ENCODE measurements at regions not wholly inside any gene's neighbourhood (a gene's known extent, or its start where the extent isn't known, plus 50 kb on each side); places are given as distances from the start of the nearest gene placed in this dataset.

DNA sequence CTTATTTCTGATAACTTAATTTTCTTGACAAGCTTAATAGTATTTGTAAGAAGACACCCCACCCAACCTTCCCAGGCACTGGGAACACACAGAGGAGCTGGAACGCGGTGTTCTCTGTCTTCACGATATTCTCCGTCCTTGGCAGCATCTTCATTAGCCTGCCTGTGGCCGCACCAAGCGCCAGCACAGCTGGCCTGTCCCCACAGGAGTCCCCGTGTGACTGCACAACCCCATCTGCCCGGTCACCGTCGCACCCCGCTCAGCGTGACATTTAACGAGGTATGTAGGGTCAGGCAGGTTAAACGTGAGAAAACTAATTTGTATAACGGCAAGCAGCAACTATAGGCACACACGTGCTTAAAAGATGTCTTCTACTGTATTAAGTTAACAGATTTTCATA lies 293.3 kb downstream of the BRD1 start:
- ChIA-PET CTCF (no interaction called here), POLR2A (ENCODE audit: unreplicated experiment) (no interaction called here)
- ATAC-seq (no peak), DNase-seq (no peak)
- Histone ChIP-seq H3K36me3 (ENCODE audit: low read depth, low read length) (no peaks in the 10 kb centered on the region), H3K9me3 (ENCODE audit: low read length) (no peaks in the 10 kb centered on the region), H3K79me2 (ENCODE audit: low read length) (no peaks in the 10 kb centered on the region), H4K20me1 (ENCODE audit: low read length) (no peaks in the 10 kb centered on the region), H3K9me2 (replicated peaks; ENCODE audit: low read length) (no peaks in the 10 kb centered on the region), H3K4me1 (ENCODE audit: insufficient read depth, low read length) (no peaks in the 10 kb centered on the region), H3K4me3 (ENCODE audit: low read length) (no peak overlapping the region), H3K9ac (ENCODE audit: low read length) (no peak overlapping the region), H3F3A (ENCODE audit: low read length, unreplicated experiment) (no peaks in the 10 kb centered on the region), H3K27ac (ENCODE audit: low read length) (no peak overlapping the region), H3K27me3 (ENCODE audit: low read length) (peaks cover 88% of the 10 kb centered on the region), H3K4me2 (ENCODE audit: low read length) (no peak overlapping the region), H2AFZ (ENCODE audit: low read length) (no peak overlapping the region)
- BruUV-seq (replicated peaks) = no TSS peak
- no peak for TF ChIP-seq EZH2phosphoT487 (IDR thresholded peaks at IDR 0.05; ENCODE audit: borderline replicate concordance, low read length)
- TF ChIP-seq CTCF (conservative IDR thresholded peaks at IDR 0.05; ENCODE audit: low read depth, low read length) = no peak
- TF ChIP-seq EZH2 (IDR thresholded peaks at IDR 0.05; ENCODE audit: low read length, unreplicated experiment) = no peak
- intact Hi-C loops (cut with micrococcal nuclease) = no loop called here

GRCh38 chr22:49533886-49534285 lies 293.8 kb downstream of the BRD1 start:
- no peak overlapping the region for H3K27ac ChIP-seq (ENCODE audit: low read length)
- no peak for TF ChIP-seq CTCF (conservative IDR thresholded peaks at IDR 0.05; ENCODE audit: low read depth, low read length)
- no peak for TF ChIP-seq EZH2phosphoT487 (IDR thresholded peaks at IDR 0.05; ENCODE audit: borderline replicate concordance, low read length)
- H3K9ac ChIP-seq (ENCODE audit: low read length) = no peak overlapping the region
- H4K20me1 ChIP-seq (ENCODE audit: low read length) = no peaks in the 10 kb centered on the region
- DNase-seq = no peak
- no peaks in the 10 kb centered on the region for H3K79me2 ChIP-seq (ENCODE audit: low read length)
- no peak overlapping the region for H3K4me2 ChIP-seq (ENCODE audit: low read length)
- no peaks in the 10 kb centered on the region for H3K9me3 ChIP-seq (ENCODE audit: low read length)
- no TSS peak for BruUV-seq (replicated peaks)
- no peaks in the 10 kb centered on the region for H3K36me3 ChIP-seq (ENCODE audit: low read depth, low read length)
- no peak for ATAC-seq
- H3F3A ChIP-seq (ENCODE audit: low read length, unreplicated experiment) = no peaks in the 10 kb centered on the region
- peaks cover 83% of the 10 kb centered on the region for H3K27me3 ChIP-seq (ENCODE audit: low read length)
- no peak overlapping the region for H2AFZ ChIP-seq (ENCODE audit: low read length)
- CTCF ChIA-PET = no interaction called here
- H3K4me3 ChIP-seq (ENCODE audit: low read length) = no peak overlapping the region
- no peaks in the 10 kb centered on the region for H3K4me1 ChIP-seq (ENCODE audit: insufficient read depth, low read length)
- H3K9me2 ChIP-seq (replicated peaks; ENCODE audit: low read length) = no peaks in the 10 kb centered on the region
- intact Hi-C loops (cut with micrococcal nuclease) = no loop called here
- POLR2A ChIA-PET (ENCODE audit: unreplicated experiment) = no interaction called here

DNA sequence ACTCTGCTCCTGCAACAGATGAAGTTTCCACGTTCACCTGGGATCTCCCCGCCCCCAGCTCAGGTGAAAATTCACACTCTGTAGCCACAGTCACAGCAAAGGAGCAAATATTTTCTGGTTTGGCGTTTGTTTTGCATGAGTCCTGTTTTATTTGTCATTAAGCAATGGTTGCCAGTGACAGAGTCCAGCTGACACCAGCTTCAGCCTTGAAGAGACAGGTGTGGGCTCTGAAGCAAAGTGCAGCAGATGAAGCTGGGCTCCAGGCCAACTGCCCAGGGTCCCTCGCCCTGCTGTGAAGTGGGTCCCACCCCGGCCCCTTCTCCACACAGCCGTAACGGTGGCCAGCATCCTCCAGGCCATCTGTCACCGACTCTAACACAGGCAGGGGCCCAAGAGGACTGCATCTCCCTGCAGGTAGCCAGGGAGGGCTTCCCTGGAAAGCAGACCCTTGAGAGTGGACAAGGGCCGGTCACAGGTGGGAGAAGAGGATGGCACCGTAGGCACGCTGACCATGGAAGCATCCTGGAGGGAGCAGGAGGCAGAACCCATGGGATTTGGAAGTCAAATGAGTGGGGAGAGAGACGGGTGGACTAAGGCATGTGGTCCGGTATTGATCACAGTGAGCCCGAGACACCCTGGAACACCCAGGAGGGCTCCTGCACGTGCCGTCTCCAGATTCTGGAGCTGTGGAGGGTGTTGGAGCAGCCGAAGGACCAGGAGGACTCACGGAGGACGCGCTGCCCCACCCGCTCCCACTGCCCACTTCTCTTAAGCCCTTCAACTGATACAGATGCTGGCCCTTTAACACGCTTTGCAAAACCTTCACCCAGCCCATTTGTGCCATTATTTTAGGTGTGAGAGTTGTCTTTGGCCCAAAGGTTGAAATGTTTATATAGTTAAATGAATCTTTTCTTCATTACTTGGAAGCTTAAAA lies 294.5 kb downstream of the BRD1 start:
- Histone ChIP-seq H3K9me2 (replicated peaks; ENCODE audit: low read length) (no peaks in the 10 kb centered on the region), H4K20me1 (ENCODE audit: low read length) (no peaks in the 10 kb centered on the region), H3K9me3 (ENCODE audit: low read length) (no peaks in the 10 kb centered on the region), H3K79me2 (ENCODE audit: low read length) (no peaks in the 10 kb centered on the region), H3K9ac (ENCODE audit: low read length) (no peak overlapping the region), H2AFZ (ENCODE audit: low read length) (no peak overlapping the region), H3F3A (ENCODE audit: low read length, unreplicated experiment) (no peaks in the 10 kb centered on the region), H3K4me3 (ENCODE audit: low read length) (no peak overlapping the region), H3K4me2 (ENCODE audit: low read length) (no peak overlapping the region), H3K4me1 (ENCODE audit: insufficient read depth, low read length) (no peaks in the 10 kb centered on the region), H3K36me3 (ENCODE audit: low read depth, low read length) (no peaks in the 10 kb centered on the region), H3K27ac (ENCODE audit: low read length) (no peak overlapping the region), H3K27me3 (ENCODE audit: low read length) (peaks cover 75% of the 10 kb centered on the region)
- ChIA-PET POLR2A (ENCODE audit: unreplicated experiment) (no interaction called here), CTCF (no interaction called here)
- DNase-seq (no peak), ATAC-seq (no peak)
- TF ChIP-seq EZH2 (IDR thresholded peaks at IDR 0.05; ENCODE audit: low read length, unreplicated experiment) (no peak), CTCF (conservative IDR thresholded peaks at IDR 0.05; ENCODE audit: low read depth, low read length) (no peak), EZH2phosphoT487 (IDR thresholded peaks at IDR 0.05; ENCODE audit: borderline replicate concordance, low read length) (no peak)
- intact Hi-C loops (cut with micrococcal nuclease) = no loop called here
- BruUV-seq (replicated peaks) = no TSS peak

Measured in PC-3 (cell line).